Right renal cortex interstitium (tissue), 3 donors: ENCODE measurements at regions not wholly inside any gene's neighbourhood (a gene's known extent, or its start where the extent isn't known, plus 50 kb on each side); places are given as distances from the start of the nearest gene placed in this dataset.
"Not testable (repeated sequence)": the region's sequence is repeated elsewhere in the genome, so short reads cannot be mapped to it uniquely, and the experiment has no call there.

Experiments used
- DNase-seq, 3 donors: peaks; one replicate each; pipeline ENCODE4 v3.0.0-alpha.2; 2013; ENCODE audit warnings: low read depth in 3 of 3, low spot score in 2 of 3

DNA sequence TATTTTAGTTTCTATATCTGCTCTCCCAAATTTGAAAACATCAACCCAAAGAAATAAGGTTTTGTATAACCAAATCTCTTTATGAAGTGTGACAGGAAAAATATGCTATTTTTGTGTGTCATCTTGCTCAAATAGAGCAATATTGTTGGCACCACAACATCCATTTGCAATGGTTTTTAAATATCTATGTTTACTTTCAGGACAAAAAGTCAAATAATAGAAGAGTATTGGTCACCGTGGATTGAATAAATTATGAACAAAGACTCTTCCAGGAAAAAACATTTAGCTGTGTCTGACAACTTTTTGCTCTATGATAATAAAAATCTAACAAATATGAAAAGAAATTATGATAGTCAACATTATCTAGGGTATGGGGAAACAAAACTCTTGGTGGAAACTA, 439.2 kb downstream of the BTG1 start:
- no peak for DNase-seq

DNA sequence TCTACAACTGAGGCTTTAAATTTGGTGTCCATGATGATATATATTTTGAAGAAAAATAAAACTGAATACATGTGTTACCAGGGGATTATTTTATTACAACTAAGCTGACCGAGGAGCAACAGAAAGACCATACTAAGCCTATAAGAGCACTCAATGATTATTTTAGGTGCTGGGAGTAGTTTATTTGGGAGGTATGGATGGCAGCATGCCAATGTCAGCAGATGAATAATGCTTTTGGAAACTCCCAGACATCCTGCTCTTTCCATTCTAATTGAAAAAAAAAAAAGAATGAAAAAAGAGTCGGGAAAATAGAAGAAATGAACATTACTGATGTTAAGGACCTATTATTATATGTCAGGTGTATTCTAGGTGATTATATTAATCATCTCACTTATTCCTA, 441.2 kb downstream of the BTG1 start:
- DNase-seq, result no peak

DNA sequence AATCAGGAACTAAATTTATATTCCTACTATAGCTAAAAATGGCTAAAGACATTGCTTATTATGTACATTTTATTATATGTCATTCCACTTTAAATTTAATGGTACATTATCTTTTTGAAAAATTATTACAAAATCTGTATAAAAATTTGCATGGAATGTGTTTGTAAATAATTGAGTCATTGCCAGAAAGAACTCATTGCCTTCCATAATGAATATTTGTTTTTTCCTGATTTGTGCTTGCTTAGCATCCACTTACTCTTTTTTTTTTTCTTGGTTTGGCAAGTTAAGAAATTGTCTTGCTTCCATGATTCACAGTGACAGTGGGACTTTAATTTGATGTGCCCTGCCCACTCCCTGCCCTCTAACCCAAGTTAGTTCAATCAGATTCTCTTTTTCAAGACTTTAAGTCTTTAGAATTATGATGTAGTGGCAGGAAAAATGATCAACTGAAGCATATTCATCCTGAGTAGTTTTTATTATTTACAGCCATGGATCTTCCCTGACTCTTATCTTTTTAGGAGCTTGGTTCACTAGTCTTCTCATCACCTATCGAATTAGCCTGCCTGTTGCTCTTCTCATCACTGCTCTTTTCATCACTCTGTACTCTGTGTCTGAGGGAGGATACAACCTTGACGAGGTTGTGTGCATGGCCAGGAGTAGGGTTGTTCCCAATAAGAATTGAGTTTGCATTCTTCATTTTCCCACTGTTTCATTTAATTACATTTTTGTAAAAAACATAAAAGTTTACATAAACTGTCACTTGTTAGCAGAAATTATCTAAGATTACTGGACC, 442.0 kb downstream of the BTG1 start:
- DNase-seq, result no peak

DNA sequence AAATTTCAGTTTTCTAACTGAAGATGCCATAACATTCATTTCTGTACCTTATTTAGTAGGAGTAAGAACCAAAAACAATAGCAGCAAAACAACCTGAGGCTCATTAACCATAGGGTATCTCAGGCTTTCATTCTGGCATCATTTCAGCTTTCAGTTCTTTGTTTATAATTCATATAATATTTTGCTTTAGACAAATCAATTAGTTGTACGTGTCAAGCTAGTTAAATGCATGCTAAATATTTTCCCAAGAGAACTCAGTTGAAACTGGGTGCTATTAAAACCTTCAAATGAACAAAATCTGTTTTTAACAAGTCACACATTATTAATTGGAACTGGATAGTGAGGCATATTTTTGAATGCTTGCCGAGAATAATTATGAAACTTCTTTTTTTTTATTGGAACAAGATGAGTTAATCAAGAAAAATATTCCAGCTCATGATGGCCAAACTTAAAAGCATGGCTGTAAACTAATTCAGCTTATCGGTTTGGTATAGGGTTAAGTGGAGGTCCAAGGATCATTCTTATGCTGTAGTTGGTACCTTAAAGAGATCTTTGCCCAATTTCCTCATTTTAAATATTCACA, 442.7 kb downstream of the BTG1 start:
- no peak for DNase-seq

DNA sequence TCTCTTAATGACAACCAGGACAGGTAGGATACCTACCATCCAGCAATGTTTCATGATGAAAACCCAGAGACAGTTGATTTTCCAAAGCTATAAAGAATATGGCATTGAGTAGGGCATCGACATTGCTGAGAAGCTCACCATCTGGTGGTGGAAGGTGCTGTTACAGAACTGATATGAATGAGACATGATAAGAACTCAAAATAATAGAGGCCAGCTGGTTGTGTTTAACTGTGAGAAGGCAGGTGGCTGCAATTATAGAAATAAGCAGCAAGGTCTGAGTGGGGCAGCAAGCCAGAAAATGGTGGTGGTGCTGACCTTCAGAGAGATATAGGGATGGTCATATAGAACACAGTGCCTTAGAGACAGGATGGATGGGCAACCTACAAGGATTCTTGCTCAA, 449.7 kb downstream of the BTG1 start:
- no peak for DNase-seq

- DNase-seq, result not testable (repeated sequence)
Measured at GRCh38 chr12:91695406-91695805, 450.2 kb downstream of the BTG1 start.

GRCh38 chr12:91690531-91690930, 455.1 kb downstream of the BTG1 start:
- peak in 1 of 3 donors; percentile 13 for DNase-seq

GRCh38 chr12:91687052-91688017, 458.3 kb downstream of the BTG1 start:
- no peak for DNase-seq

- DNase-seq, result no peak
Measured at GRCh38 chr12:91685917-91686316, 459.7 kb downstream of the BTG1 start.

GRCh38 chr12:91681751-91682150, 463.9 kb downstream of the BTG1 start:
- DNase-seq, result no peak

GRCh38 chr12:91680864-91681263, 464.8 kb downstream of the BTG1 start:
- no peak for DNase-seq

DNA sequence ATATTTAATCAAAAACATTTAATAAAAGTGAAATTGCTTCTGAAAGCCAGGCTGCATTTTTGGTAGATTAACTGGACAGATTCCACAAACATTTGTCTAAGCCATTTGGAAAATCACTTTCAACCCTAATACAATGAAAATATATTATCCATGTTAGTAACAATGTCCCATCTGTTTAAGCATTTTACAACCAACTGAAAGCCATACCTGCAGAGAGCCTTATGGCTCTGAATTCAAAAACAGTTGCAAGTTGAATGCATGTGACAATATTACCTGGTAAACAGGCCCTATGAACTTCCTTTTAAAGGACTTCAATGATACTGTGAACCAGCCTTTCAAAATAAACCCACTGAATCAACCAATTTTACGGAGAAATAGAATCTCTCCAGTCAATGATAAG, 468.1 kb downstream of the BTG1 start:
- no peak for DNase-seq

- DNase-seq, result no peak
Measured at GRCh38 chr12:91675401-91675800, 470.2 kb downstream of the BTG1 start.

DNA sequence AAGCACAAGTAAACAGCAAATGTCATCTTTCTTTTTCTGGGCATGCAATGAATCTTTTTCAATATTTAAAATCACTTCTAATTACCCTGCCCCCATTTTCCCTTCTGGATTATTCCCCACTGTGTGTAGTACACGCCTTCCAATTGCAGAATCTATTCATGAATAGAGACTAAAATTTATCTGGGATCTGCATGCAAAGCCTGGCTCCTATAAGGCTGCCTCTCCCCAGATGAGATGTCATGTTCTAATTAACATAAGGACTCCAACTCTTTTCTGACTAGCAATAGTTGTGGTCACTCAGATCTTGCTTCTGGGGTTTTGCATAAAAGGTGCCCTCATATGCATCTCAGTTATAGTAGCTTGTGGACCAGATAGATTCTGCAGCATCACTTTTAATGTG, 473.5 kb downstream of the BTG1 start:
- no peak for DNase-seq

GRCh38 chr12:91667694-91668093, 478.0 kb downstream of the BTG1 start:
- no peak for DNase-seq

GRCh38 chr12:91663744-91664143, 481.1 kb upstream of the DCN start:
- no peak for DNase-seq

GRCh38 chr12:91663310-91663709, 480.7 kb upstream of the DCN start:
- DNase-seq, result no peak

- no peak for DNase-seq
Measured at GRCh38 chr12:91662021-91662420, 479.4 kb upstream of the DCN start.

- DNase-seq, result no peak
Measured at GRCh38 chr12:91657032-91657431, 474.4 kb upstream of the DCN start.

GRCh38 chr12:91655966-91656365, 473.3 kb upstream of the DCN start:
- DNase-seq, result no peak

DNA sequence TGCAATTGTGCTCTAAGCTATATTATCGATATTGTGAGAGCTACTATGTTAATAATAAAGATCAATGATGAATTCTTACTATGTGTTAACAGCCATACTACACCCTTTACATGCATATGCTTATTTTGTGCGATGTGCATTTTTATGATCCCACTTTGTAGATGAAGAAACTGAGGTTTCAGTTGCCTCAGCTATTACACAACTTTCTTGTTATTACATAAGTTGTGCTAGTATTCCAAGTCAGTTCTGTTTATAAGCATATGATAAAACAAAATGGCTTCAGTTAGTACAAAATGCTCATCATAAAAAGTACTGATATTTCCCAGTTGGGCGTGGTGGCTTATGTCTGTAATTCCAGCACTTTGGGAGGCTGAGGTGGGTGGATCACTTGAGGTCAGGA, 471.5 kb upstream of the DCN start:
- DNase-seq, result no peak
